Fibroblast of mammary gland (primary cell): ENCODE measurements at regions not wholly inside any gene's neighbourhood (a gene's known extent, or its start where the extent isn't known, plus 50 kb on each side); places are given as distances from the start of the nearest gene placed in this dataset.

Source experiments
- DNase-seq: peaks from one replicate; pipeline ENCODE4 v3.0.0-alpha.2; 2010; ENCODE audit warnings: low read depth
- H3K4me3 ChIP-seq: 2 replicates; pipeline ENCODE4 v1.5.1; 2011; ENCODE audit warnings: low read depth, mild to moderate bottlenecking, low read length, moderate library complexity; ENCODE audit not compliant: control insufficient read depth
- CTCF ChIP-seq: conservative IDR thresholded peaks from 2 replicates; pipeline ENCODE4 v1.5.1; 2011; ENCODE audit warnings: low read depth, low read length, inconsistent platforms; ENCODE audit not compliant: control insufficient read depth, insufficient read depth

GRCh38 chr1:114037631-114037890, 58.3 kb downstream of the OLFML3 start:
- TF ChIP-seq CTCF: no peak
- no peak for DNase-seq
- no peak overlapping the region for H3K4me3 ChIP-seq

DNA sequence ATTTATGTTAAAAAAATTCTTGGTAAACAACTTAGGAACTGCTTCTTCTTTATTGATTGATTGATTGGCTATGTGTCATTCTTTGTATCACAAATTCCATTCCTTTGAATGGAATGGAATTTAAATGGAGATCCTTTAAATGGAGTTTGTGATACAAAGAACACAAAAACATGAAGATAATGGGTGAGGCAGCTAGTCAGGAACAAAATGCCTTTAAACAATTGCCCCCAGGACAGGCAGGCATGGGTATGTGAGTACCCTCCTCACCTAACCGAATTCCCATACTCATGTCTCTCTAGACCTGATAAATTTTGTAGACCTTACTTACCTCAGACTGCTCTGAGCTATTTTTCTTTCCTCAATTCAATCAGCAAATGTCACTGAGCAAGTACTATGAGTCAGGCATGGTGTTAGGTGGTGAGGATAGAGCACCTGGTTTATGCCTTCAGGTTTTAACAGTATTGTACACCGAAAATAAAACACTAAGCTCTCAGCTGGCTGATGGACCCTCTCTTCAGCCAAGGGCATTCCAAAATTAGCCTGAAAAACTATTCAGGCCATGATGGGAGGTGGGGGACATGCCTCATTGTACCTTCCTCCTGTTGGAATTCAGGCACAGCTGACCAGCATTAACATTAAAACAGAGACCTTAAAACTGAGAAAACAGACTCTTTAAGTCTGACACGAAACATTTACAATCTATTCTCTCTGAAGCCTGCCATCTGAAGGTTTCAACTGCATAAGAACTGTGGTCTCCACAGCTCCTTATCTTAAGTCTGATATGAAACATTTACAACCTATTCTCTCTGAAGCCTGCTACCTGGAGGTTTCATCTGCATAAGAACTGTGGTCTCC, 58.9 kb downstream of the OLFML3 start:
- no peak for DNase-seq
- H3K4me3 ChIP-seq: no peak overlapping the region
- no peak for TF ChIP-seq CTCF
